GM21381 (cell line): ENCODE measurements at regions not wholly inside any gene's neighbourhood (a gene's known extent, or its start where the extent isn't known, plus 50 kb on each side); places are given as distances from the start of the nearest gene placed in this dataset.

Source experiments
- ATAC-seq: cut with Tn5 transposase; IDR thresholded peaks from one replicate; pipeline ENCODE4 v1.9.1; 2021; ENCODE audit warnings: mild to moderate bottlenecking, moderate library complexity; ENCODE audit not compliant: unreplicated experiment

- ATAC-seq, result no peak
Observed at GRCh38 chr2:51629406-51629805, 597.5 kb upstream of the NRXN1 start.

GRCh38 chr2:51628917-51629316 lies 597.0 kb upstream of the NRXN1 start:
- ATAC-seq, result no peak

- no peak for ATAC-seq
Observed at GRCh38 chr2:51624995-51625394, 593.1 kb upstream of the NRXN1 start.

GRCh38 chr2:51620796-51621195 lies 588.9 kb upstream of the NRXN1 start:
- no peak for ATAC-seq

- no peak for ATAC-seq
Observed at GRCh38 chr2:51619961-51620360, 588.0 kb upstream of the NRXN1 start.

GRCh38 chr2:51612387-51612786 lies 580.5 kb upstream of the NRXN1 start:
- no peak for ATAC-seq

GRCh38 chr2:51601706-51602105 lies 569.8 kb upstream of the NRXN1 start:
- no peak for ATAC-seq

- no peak for ATAC-seq
Observed at GRCh38 chr2:51597086-51597485, 565.2 kb upstream of the NRXN1 start.

- no peak for ATAC-seq
Observed at GRCh38 chr2:51595836-51596235, 563.9 kb upstream of the NRXN1 start.

GRCh38 chr2:51581636-51582267 lies 549.8 kb upstream of the NRXN1 start:
- no peak for ATAC-seq

GRCh38 chr2:51579412-51579811 lies 547.5 kb upstream of the NRXN1 start:
- no peak for ATAC-seq

- no peak for ATAC-seq
Observed at GRCh38 chr2:51575181-51575580, 543.2 kb upstream of the NRXN1 start.

GRCh38 chr2:51559026-51559425 lies 527.1 kb upstream of the NRXN1 start:
- no peak for ATAC-seq

- ATAC-seq, result no peak
Observed at GRCh38 chr2:51553476-51553875, 521.5 kb upstream of the NRXN1 start.

GRCh38 chr2:51535763-51536162 lies 503.8 kb upstream of the NRXN1 start:
- ATAC-seq, result no peak

- no peak for ATAC-seq
Observed at GRCh38 chr2:51534166-51534565, 502.2 kb upstream of the NRXN1 start.

GRCh38 chr2:51528156-51528555 lies 496.2 kb upstream of the NRXN1 start:
- no peak for ATAC-seq

GRCh38 chr2:51526766-51527165 lies 494.8 kb upstream of the NRXN1 start:
- no peak for ATAC-seq

- ATAC-seq, result no peak
Observed at GRCh38 chr2:51516667-51517066, 484.7 kb upstream of the NRXN1 start.

- peak; percentile 88 for ATAC-seq
Observed at GRCh38 chr2:51511002-51511401, 479.1 kb upstream of the NRXN1 start.

GRCh38 chr2:51510303-51510702 lies 478.4 kb upstream of the NRXN1 start:
- no peak for ATAC-seq

- no peak for ATAC-seq
Observed at GRCh38 chr2:51505533-51505932, 473.6 kb upstream of the NRXN1 start.

GRCh38 chr2:51490576-51491234 lies 458.8 kb upstream of the NRXN1 start:
- no peak for ATAC-seq
